ENCODE measurements at regions not wholly inside any gene's neighbourhood (a gene's known extent, or its start where the extent isn't known, plus 50 kb on each side); places are given as distances from the start of the nearest gene placed in this dataset.

DNA sequence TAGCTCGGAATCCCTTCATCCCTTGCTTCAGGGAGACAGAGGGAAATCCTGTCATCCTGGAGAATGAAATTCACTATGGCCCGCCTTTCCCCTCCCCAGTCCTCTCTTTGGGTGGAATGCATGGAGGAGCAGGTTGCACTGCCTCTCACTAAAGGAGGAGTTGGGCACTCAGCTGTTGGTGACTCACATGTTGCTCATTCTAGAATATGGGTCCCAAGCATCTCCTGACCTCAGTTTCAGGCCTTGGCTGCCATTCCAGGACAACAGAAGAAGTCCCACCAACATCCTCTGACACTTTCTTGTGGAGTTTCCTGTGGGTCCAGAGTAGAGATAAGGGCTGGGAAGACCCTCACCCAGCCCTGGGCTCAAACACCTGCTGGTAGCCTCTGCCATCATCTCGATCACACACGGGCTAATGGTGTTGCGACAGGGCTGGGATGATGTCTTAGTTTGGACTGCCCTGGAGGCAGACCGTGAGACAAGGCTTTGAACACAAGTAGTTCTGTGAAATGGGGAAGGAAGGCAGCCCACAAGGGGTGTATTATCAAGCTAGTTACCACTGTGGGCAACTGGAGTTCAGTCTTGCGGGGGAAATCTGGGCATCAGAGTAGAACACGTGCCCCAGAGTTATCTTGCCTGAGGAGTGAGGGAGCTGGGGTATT lies 52.4 kb upstream of the RNF24 start:
- TF ChIP-seq, protein P1, sequence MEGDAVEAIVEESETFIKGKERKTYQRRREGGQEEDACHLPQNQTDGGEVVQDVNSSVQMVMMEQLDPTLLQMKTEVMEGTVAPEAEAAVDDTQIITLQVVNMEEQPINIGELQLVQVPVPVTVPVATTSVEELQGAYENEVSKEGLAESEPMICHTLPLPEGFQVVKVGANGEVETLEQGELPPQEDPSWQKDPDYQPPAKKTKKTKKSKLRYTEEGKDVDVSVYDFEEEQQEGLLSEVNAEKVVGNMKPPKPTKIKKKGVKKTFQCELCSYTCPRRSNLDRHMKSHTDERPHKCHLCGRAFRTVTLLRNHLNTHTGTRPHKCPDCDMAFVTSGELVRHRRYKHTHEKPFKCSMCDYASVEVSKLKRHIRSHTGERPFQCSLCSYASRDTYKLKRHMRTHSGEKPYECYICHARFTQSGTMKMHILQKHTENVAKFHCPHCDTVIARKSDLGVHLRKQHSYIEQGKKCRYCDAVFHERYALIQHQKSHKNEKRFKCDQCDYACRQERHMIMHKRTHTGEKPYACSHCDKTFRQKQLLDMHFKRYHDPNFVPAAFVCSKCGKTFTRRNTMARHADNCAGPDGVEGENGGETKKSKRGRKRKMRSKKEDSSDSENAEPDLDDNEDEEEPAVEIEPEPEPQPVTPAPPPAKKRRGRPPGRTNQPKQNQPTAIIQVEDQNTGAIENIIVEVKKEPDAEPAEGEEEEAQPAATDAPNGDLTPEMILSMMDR (conservative IDR thresholded peaks at IDR 0.05): no peak
- TF ChIP-seq EZH2 (IDR thresholded peaks at IDR 0.05; ENCODE audit: low read depth): no peak

Measured in PC-9 (cell line).